GM21526 (cell line): ENCODE measurements at regions not wholly inside any gene's neighbourhood (a gene's known extent, or its start where the extent isn't known, plus 50 kb on each side); places are given as distances from the start of the nearest gene placed in this dataset.
"Not testable (repeated sequence)": the region's sequence is repeated elsewhere in the genome, so short reads cannot be mapped to it uniquely, and the experiment has no call there.

ENCODE experiments used
- ATAC-seq: cut with Tn5 transposase; IDR thresholded peaks from one replicate; pipeline ENCODE4 v1.9.1; 2021; ENCODE audit warnings: moderate library complexity; ENCODE audit not compliant: unreplicated experiment, low FRiP score

GRCh38 chr10:61023053-61023452 lies 79.1 kb upstream of the RHOBTB1 start:
- ATAC-seq = no peak

- ATAC-seq = no peak
Observed at GRCh38 chr10:61021926-61022325, 77.9 kb upstream of the RHOBTB1 start.

GRCh38 chr10:61020420-61021158 lies 76.6 kb upstream of the RHOBTB1 start:
- no peak for ATAC-seq

GRCh38 chr10:61018146-61018545 lies 74.2 kb upstream of the RHOBTB1 start:
- ATAC-seq = no peak

GRCh38 chr10:61016630-61017029 lies 72.6 kb upstream of the RHOBTB1 start:
- ATAC-seq = no peak

- no peak for ATAC-seq
Observed at GRCh38 chr10:61016007-61016406, 72.0 kb upstream of the RHOBTB1 start.

- ATAC-seq = no peak
Observed at GRCh38 chr10:61010863-61011262, 66.9 kb upstream of the RHOBTB1 start.

- not testable (repeated sequence) for ATAC-seq
Observed at GRCh38 chr10:61003069-61003468, 59.1 kb upstream of the RHOBTB1 start.

GRCh38 chr10:61001731-61002122 lies 57.7 kb upstream of the RHOBTB1 start:
- ATAC-seq = no peak

GRCh38 chr10:61000769-61001730 lies 57.1 kb upstream of the RHOBTB1 start:
- ATAC-seq = no peak

- ATAC-seq = no peak
Observed at GRCh38 chr10:60998932-60999331, 54.9 kb upstream of the RHOBTB1 start.

- no peak for ATAC-seq
Observed at GRCh38 chr10:60994128-60994527, 50.1 kb upstream of the RHOBTB1 start.
